Right cardiac atrium (tissue), 5 donors: ENCODE measurements at regions not wholly inside any gene's neighbourhood (a gene's known extent, or its start where the extent isn't known, plus 50 kb on each side); places are given as distances from the start of the nearest gene placed in this dataset.

Source experiments
- ATAC-seq, 2 donors: fragments of 200-7000 bp; cut with Tn5 transposase; one replicate each; pipeline versions ENCODE4 v1.8.0 to v1.9.1; 2020; ENCODE audit warnings: moderate library complexity in 2 of 2, mild to moderate bottlenecking in 1 of 2
- DNase-seq, 3 donors: peaks; one replicate each; pipeline ENCODE4 v3.0.0-alpha.2; 2020
- H3K27ac ChIP-seq: one replicate; pipeline ENCODE4 v1.5.1; 2013; ENCODE audit warnings: mild to moderate bottlenecking, low read length, control low read depth, moderate library complexity
- H3K27me3 ChIP-seq: one replicate; pipeline ENCODE4 v1.6.1; 2013; ENCODE audit not compliant: control insufficient read depth, insufficient read depth
- H3K4me1 ChIP-seq: one replicate; pipeline ENCODE4 v1.6.1; 2013; ENCODE audit warnings: low read length; ENCODE audit not compliant: control insufficient read depth, insufficient read depth
- H3K4me3 ChIP-seq: one replicate; pipeline ENCODE4 v1.5.1; 2013; ENCODE audit warnings: low read length, control low read depth
- H3K9me3 ChIP-seq: one replicate; pipeline ENCODE4 v1.6.1; 2013; ENCODE audit warnings: low read length; ENCODE audit not compliant: control insufficient read depth
- WGBS: extraction: QIAGEN DNeasy Blood & Tissue Kit; methylation state at CpG from one replicate; pipeline ENCODE4 v1.1.7; 2013; 5-methylcytosine and 5-hydroxymethylcytosine counted together
- intact Hi-C, 4 donors: fragments of 100-400 bp; cut with DNase I; formaldehyde crosslinking; loops; one replicate each; pipeline versions ENCODE4 v1.11.0 to v1.14.0; 2022 to 2023
- donor health status: healthy with polysubstance abuse.
- donor health status: DM: no; HTN: yes; CAD: no.
- donor health status: DM: no; HTN: no; CAD: no.
- donor health status: DM: no; HTN: yes; CAD: no; lungs with severe emphysema.
- donor health status: DM: yes; HTN: yes; CAD: no.

- Histone ChIP-seq H3K27me3 (no peaks in the 10 kb centered on the region), H3K27ac (no peak overlapping the region), H3K4me3 (no peak overlapping the region), H3K9me3 (no peaks in the 10 kb centered on the region), H3K4me1 (no peaks in the 10 kb centered on the region)
- ATAC-seq (no peak), DNase-seq (no peak)
- intact Hi-C loops = no loop called here
- 52% methylated on average over 4 of the region's 4 CpGs for WGBS
Observed at GRCh38 chr3:139095803-139096466, 51.2 kb upstream of the PRR23C start.

DNA sequence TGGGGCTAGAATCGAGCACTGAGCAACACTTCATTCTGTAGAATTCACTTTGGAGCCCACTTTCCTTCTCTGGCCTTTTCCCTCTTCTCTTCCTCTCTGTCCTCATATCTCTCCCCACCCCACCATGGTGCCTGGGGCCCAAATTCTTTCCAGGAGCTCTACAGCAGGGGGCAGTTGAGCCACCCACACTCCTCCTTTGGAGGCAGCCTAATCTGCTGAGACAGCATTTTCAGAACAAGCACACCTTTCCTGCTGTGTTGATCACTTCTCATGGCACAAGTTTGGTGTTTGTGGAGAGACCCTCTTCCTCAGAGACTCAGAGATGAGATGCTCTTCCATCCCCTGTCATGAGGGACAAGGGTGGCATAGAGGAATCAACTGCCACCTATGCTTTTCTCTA, 52.0 kb upstream of the PRR23C start:
- Histone ChIP-seq H3K4me1 (no peaks in the 10 kb centered on the region), H3K4me3 (no peak overlapping the region), H3K27ac (no peak overlapping the region), H3K27me3 (no peaks in the 10 kb centered on the region), H3K9me3 (no peaks in the 10 kb centered on the region)
- DNase-seq (no peak), ATAC-seq (no peak)
- 30% methylated on average over 1 of the region's 1 CpG for WGBS
- intact Hi-C loops = no loop called here

DNA sequence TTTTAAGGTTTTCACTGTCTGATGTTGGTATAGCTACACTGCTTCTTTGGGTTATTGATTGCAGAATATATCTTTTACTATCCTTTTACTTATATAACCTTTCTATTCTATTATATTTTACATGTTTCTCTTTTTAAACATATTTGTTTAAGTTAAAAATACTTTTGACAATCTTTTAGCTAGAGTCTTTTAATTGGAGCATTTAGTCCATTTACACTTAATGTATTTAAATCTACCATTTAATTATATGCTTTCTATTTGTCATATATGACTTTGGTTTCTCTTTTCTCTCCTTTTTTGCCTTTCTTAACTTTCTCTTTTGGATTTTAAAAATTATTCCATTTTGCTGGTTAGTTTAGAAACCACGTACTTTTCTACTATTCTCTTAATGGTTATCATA, 53.7 kb upstream of the PRR23C start:
- ATAC-seq (no peak), DNase-seq (no peak)
- H3K9me3 ChIP-seq = no peaks in the 10 kb centered on the region
- H3K27me3 ChIP-seq = no peaks in the 10 kb centered on the region
- H3K4me3 ChIP-seq = no peak overlapping the region
- H3K4me1 ChIP-seq = no peaks in the 10 kb centered on the region
- WGBS = 92% methylated on average over 1 of the region's 1 CpG
- no peak overlapping the region for H3K27ac ChIP-seq
- intact Hi-C loops = no loop called here

DNA sequence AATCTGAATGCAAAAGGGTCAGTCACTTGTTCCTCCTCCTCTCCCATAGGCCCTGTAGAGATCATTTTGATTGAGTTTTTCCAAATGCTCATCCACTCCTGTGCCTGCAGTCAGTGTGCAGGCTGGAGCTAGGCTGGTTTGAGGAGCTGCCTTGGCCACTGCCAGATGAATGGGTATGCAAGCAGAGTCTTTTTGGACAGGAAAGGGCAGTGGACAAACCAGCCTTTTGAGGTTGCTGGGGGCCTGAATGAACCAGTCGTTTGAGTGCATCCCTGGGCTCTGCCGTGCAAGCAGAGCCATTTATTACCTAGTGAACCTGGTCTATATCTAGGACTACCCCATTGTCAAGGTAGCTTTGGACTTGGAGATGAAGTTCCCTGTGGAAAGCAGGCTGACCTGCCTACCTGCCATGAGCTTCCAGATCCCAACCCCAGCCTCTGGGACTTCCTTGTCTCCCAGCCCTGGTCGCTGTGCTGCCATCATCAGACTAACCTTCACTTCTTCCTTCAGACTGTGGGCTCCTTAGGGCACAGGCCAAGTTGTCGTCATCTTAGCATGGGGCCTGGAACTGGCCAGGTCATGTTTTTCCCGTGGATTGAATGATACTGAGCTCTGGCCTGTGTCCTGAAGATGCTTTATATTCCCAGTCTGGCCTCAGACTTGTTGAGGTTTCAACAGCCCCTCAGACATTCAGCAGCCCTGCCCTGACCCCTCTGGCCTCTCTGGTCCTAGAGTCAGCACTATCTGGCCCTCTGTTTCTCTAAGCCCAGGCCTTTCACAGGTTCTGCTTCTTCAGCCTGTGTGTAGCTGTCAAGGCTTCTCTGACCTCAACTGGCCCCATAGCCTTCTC, 55.5 kb upstream of the PRR23C start:
- no peaks in the 10 kb centered on the region for H3K4me1 ChIP-seq
- 73% methylated on average over 5 of the region's 5 CpGs for WGBS
- H3K27ac ChIP-seq = no peak overlapping the region
- intact Hi-C loops = no loop called here
- H3K4me3 ChIP-seq = no peak overlapping the region
- no peaks in the 10 kb centered on the region for H3K9me3 ChIP-seq
- no peaks in the 10 kb centered on the region for H3K27me3 ChIP-seq
- ATAC-seq (no peak), DNase-seq (no peak)

GRCh38 chr3:139100821-139101220, 56.1 kb upstream of the PRR23C start:
- ATAC-seq = peak in 1 of 2 donors; percentile 33
- no peak overlapping the region for H3K27ac ChIP-seq
- intact Hi-C loops = no loop called here

DNA sequence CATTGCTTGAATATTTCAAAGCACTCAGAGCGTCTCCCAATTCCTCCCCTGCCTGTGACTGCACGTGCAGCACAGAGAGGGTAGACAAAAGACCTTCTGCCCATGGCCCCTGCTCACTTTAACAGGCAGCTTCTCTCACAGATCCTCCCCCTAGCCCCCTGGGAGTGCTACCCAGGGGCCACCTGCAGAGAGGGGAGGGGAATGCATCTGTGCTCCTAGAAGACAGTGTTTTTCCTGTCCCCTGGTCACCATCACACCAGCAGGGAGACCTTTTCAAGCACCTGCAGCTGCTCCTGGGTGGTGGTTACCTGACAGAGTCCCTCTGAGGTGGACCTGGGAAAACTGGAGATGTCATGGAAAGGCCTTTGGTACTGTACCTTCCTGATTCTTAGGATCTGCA, 56.7 kb upstream of the PRR23C start:
- Histone ChIP-seq H3K27ac (no peak overlapping the region), H3K4me3 (no peak overlapping the region), H3K9me3 (no peaks in the 10 kb centered on the region), H3K4me1 (no peaks in the 10 kb centered on the region), H3K27me3 (no peaks in the 10 kb centered on the region)
- DNase-seq (no peak), ATAC-seq (no peak)
- WGBS = 41% methylated on average over 2 of the region's 2 CpGs
- intact Hi-C loops = no loop called here

More at GRCh38 chr3:139100821-139101220, 56.1 kb upstream of the PRR23C start:
- no peaks in the 10 kb centered on the region for H3K4me1 ChIP-seq
- H3K4me3 ChIP-seq = no peak overlapping the region
- H3K27me3 ChIP-seq = no peaks in the 10 kb centered on the region
- no peaks in the 10 kb centered on the region for H3K9me3 ChIP-seq
- WGBS = 37% methylated on average over 1 of the region's 1 CpG
- DNase-seq = no peak

DNA sequence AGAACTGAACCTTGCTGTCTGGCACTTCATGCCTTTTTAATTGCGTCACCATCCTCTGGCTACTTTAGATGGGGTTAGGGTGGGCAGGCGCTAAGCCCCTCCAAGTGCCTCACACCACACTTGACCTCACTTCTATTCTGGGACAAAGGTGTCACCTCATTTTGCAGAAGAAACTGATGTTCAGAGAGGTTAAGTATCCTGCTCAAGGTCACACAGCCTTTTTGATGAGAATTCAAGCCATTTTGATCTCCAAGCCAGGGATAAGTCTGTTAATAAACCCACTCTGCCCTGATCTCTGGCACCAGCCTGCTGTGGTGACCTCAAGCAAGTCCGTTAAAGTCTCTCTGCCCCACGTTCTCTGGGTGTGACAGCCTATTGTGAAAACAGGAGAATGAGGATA, 58.8 kb upstream of the PRR23C start:
- intact Hi-C loops = no loop called here
- ATAC-seq = no peak
- WGBS = 66% methylated on average over 4 of the region's 4 CpGs
- Histone ChIP-seq H3K27ac (no peak overlapping the region), H3K9me3 (no peaks in the 10 kb centered on the region), H3K27me3 (no peaks in the 10 kb centered on the region), H3K4me1 (no peaks in the 10 kb centered on the region), H3K4me3 (no peak overlapping the region)
- no peak for DNase-seq

- intact Hi-C loops = no loop called here
- no peaks in the 10 kb centered on the region for H3K4me1 ChIP-seq
- no peaks in the 10 kb centered on the region for H3K27me3 ChIP-seq
- H3K27ac ChIP-seq = no peak overlapping the region
- DNase-seq (no peak), ATAC-seq (no peak)
- WGBS = 71% methylated on average over 5 of the region's 5 CpGs
- no peaks in the 10 kb centered on the region for H3K9me3 ChIP-seq
- no peak overlapping the region for H3K4me3 ChIP-seq
Observed at GRCh38 chr3:139104062-139104461, 59.4 kb upstream of the PRR23C start.

GRCh38 chr3:139105154-139105702, 60.5 kb upstream of the PRR23C start:
- no peak for ATAC-seq
- Histone ChIP-seq H3K27ac (no peak overlapping the region), H3K9me3 (no peaks in the 10 kb centered on the region), H3K4me3 (no peak overlapping the region), H3K4me1 (no peaks in the 10 kb centered on the region), H3K27me3 (no peaks in the 10 kb centered on the region)
- intact Hi-C loops = no loop called here
- WGBS = 70% methylated on average over 7 of the region's 7 CpGs
- DNase-seq = no peak

- Histone ChIP-seq H3K9me3 (no peaks in the 10 kb centered on the region), H3K27ac (no peak overlapping the region), H3K4me3 (no peak overlapping the region), H3K27me3 (no peaks in the 10 kb centered on the region), H3K4me1 (no peaks in the 10 kb centered on the region)
- intact Hi-C loops = no loop called here
- 69% methylated on average over 7 of the region's 7 CpGs for WGBS
- ATAC-seq = no peak
- DNase-seq = no peak
Observed at GRCh38 chr3:139106013-139106932, 61.6 kb upstream of the PRR23C start.
